ENCODE measurements at regions not wholly inside any gene's neighbourhood (a gene's known extent, or its start where the extent isn't known, plus 50 kb on each side); places are given as distances from the start of the nearest gene placed in this dataset.

DNA sequence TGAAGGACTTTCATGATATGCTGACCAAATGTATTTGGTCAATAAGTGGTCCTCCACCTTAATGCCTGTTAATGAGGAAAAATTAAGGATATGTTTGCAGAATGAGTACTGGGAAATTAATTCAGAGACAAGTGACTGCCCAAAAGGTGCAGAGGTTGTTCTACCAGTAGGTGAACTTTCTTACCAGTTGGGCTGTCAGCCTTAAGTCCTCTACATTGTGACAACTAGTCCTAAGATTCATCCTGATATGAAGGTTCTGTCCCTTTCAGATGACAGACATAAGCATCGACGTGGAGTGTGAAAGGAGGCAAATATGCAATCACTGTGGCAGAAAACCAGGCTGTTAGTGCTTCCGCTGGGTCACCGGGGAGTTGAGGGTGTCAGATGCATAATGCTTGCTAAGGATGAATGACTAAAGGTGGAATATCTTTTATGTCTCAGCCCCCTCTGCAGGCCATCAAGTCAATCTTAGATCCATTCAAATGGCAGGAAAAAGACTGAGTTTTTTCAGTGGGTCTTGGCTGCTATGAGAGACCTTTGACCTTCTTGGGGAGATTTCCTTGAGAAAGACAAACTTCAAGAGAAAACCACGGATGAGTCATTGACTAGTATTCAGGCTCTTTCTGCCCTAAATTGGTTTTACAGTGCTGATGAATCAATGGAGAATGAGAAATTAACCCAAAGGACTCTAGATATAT lies 226.0 kb downstream of the TPBG start:
- SMC1A ChIA-PET (ENCODE audit: uncharacterized antibody, unreplicated experiment), result no interaction called here
- intact Hi-C loops (cut with micrococcal nuclease; ENCODE audit: unreplicated experiment), result loop anchor here (1.0 to 5.0 kb wide), 4 partner anchors 222 to 467 kb away; no protein-coding TSS in a partner anchor
- Histone ChIP-seq H3K9ac (ENCODE audit: control insufficient read depth, insufficient read depth, low read length) (no peak overlapping the region), H3K9me3 (replicated peaks; ENCODE audit: control insufficient read depth, insufficient read depth, low read length) (no peaks in the 10 kb centered on the region), H3K36me3 (ENCODE audit: control insufficient read depth in 2 of 2, insufficient read depth in 2 of 2, low read length in 1 of 2) (no peaks in the 10 kb centered on the region), H3K79me2 (ENCODE audit: control insufficient read depth, insufficient read depth, low read length) (no peaks in the 10 kb centered on the region), H3K4me1 (ENCODE audit: control insufficient read depth, insufficient read depth, low read length) (no peaks in the 10 kb centered on the region), H3K4me3 (no peak overlapping the region), H3K27ac (ENCODE audit: control insufficient read depth, insufficient read depth) (no peak overlapping the region), H3K4me2 (ENCODE audit: control insufficient read depth, insufficient read depth) (no peak overlapping the region), H4K20me1 (ENCODE audit: control insufficient read depth, insufficient read depth) (no peaks in the 10 kb centered on the region), H3K27me3 (replicated peaks in 1 of 2; ENCODE audit: control insufficient read depth in 2 of 2, insufficient read depth in 2 of 2, low read length in 1 of 2) (no peaks in the 10 kb centered on the region), H2AFZ (ENCODE audit: control insufficient read depth, low read depth, low read length) (no peak overlapping the region; the same call in 1 of the 2 replicates)
- RAD21 ChIA-PET (ENCODE audit: unreplicated experiment), result interaction anchor here (1.5 kb wide), 1 partner anchor 315 kb away, joined by 5 read pairs; no protein-coding TSS in a partner anchor
- POLR2A ChIA-PET, result no interaction called here
- CTCF ChIA-PET, result no interaction called here
- ATAC-seq (peak; percentile 96), DNase-seq (ENCODE audit: low read depth, low spot score) (peak; percentile 60), FAIRE-seq (peak; percentile 89)
- WGBS (ENCODE audit: insufficient coverage, insufficient replicate concordance, low lambda C conversion rate, missing lambda C conversion rate), result under 1% methylated on average over 5 of the region's 5 CpGs
- no TSS peak for BruUV-seq (replicated peaks)
- in situ Hi-C loops (cut with MboI), result loop anchor here (5.0 kb wide), 1 partner anchor 317 kb away; no protein-coding TSS in a partner anchor
- TF ChIP-seq, protein P1, sequence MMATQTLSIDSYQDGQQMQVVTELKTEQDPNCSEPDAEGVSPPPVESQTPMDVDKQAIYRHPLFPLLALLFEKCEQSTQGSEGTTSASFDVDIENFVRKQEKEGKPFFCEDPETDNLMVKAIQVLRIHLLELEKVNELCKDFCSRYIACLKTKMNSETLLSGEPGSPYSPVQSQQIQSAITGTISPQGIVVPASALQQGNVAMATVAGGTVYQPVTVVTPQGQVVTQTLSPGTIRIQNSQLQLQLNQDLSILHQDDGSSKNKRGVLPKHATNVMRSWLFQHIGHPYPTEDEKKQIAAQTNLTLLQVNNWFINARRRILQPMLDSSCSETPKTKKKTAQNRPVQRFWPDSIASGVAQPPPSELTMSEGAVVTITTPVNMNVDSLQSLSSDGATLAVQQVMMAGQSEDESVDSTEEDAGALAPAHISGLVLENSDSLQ (IDR thresholded peaks at IDR 0.05), result peak; percentile 28; the same call in 1 of the 2 replicates
- TF ChIP-seq TBL1XR1 (IDR thresholded peaks at IDR 0.05; ENCODE audit: low read depth, low read length) (no peak), RCOR1 (conservative IDR thresholded peaks at IDR 0.05; ENCODE audit: low read depth, low read length) (no peak), NR2C1 (IDR thresholded peaks at IDR 0.05) (peak; percentile 60), NRF1 (conservative IDR thresholded peaks at IDR 0.05; ENCODE audit: low read depth, low read length) (no peak), ATF7 (IDR thresholded peaks at IDR 0.05; ENCODE audit: low read depth) (no peak), ESRRA (IDR thresholded peaks at IDR 0.05; ENCODE audit: low read length) (no peak), CBX3 (IDR thresholded peaks at IDR 0.05; ENCODE audit: borderline replicate concordance, low read depth) (no peak), SMC3 (IDR thresholded peaks at IDR 0.05; ENCODE audit: borderline replicate concordance, low read length) (peak; percentile 83; the same call in 1 of the 2 replicates), RAD21 (IDR thresholded peaks at IDR 0.05; ENCODE audit: insufficient read depth, low read depth, low read length) (peak; percentile 62), SUPT20H (IDR thresholded peaks at IDR 0.05; ENCODE audit: borderline replicate concordance, control insufficient read depth, low read depth, low read length) (no peak), BMI1 (IDR thresholded peaks at IDR 0.05; ENCODE audit: borderline replicate concordance) (no peak), SRF (IDR thresholded peaks at IDR 0.05; ENCODE audit: low read depth in 2 of 2, low read length in 2 of 2) (no peak), DPF2 (IDR thresholded peaks at IDR 0.05) (no peak), HDGF (IDR thresholded peaks at IDR 0.05) (no peak)
- TF ChIP-seq, protein P2, sequence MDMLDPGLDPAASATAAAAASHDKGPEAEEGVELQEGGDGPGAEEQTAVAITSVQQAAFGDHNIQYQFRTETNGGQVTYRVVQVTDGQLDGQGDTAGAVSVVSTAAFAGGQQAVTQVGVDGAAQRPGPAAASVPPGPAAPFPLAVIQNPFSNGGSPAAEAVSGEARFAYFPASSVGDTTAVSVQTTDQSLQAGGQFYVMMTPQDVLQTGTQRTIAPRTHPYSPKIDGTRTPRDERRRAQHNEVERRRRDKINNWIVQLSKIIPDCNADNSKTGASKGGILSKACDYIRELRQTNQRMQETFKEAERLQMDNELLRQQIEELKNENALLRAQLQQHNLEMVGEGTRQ (IDR thresholded peaks at IDR 0.05; ENCODE audit: borderline replicate concordance, low read depth, low read length), result no peak
- TF ChIP-seq, protein P3, sequence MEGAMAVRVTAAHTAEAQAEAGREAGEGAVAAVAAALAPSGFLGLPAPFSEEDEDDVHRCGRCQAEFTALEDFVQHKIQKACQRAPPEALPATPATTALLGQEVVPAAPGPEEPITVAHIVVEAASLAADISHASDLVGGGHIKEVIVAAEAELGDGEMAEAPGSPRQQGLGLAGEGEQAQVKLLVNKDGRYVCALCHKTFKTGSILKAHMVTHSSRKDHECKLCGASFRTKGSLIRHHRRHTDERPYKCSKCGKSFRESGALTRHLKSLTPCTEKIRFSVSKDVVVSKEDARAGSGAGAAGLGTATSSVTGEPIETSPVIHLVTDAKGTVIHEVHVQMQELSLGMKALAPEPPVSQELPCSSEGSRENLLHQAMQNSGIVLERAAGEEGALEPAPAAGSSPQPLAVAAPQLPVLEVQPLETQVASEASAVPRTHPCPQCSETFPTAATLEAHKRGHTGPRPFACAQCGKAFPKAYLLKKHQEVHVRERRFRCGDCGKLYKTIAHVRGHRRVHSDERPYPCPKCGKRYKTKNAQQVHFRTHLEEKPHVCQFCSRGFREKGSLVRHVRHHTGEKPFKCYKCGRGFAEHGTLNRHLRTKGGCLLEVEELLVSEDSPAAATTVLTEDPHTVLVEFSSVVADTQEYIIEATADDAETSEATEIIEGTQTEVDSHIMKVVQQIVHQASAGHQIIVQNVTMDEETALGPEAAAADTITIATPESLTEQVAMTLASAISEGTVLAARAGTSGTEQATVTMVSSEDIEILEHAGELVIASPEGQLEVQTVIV (IDR thresholded peaks at IDR 0.05; ENCODE audit: borderline replicate concordance, partially characterized antibody), result no peak
- TF ChIP-seq, protein P4, sequence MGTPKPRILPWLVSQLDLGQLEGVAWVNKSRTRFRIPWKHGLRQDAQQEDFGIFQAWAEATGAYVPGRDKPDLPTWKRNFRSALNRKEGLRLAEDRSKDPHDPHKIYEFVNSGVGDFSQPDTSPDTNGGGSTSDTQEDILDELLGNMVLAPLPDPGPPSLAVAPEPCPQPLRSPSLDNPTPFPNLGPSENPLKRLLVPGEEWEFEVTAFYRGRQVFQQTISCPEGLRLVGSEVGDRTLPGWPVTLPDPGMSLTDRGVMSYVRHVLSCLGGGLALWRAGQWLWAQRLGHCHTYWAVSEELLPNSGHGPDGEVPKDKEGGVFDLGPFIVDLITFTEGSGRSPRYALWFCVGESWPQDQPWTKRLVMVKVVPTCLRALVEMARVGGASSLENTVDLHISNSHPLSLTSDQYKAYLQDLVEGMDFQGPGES (IDR thresholded peaks at IDR 0.05), result no peak
